K562 (cell line): ENCODE measurements at regions not wholly inside any gene's neighbourhood (a gene's known extent, or its start where the extent isn't known, plus 50 kb on each side); places are given as distances from the start of the nearest gene placed in this dataset.

ENCODE experiments used
- ATAC-seq: fragments of 200-7000 bp; cut with Tn5 transposase; 3 replicates; pipeline ENCODE4 v1.9.1; 2020; ENCODE audit warnings: moderate library complexity
- BruUV-seq: library from RNA; stranded (reverse); fragments of 400-500 nt; replicated peaks from 2 replicates; lab custom pipeline; 2021; lab: Mats Ljungman, UMichigan
- CTCF ChIA-PET: fragments of 300-600 bp; formaldehyde crosslinking; extraction: SDS; loops from one replicate; lab custom pipeline; 2021; ENCODE audit warnings: low intra/inter-chr PET ratio; lab: Yijun Ruan, JAX
- POLR2A ChIA-PET: fragments of 300-600, 350-650 bp; sonication (Branson Sonifier 250); formaldehyde crosslinking; extraction: SDS; loops from one replicate; lab custom pipeline; 2021; ENCODE audit warnings: antibody characterized with exemption, inconsistent platforms; lab: Yijun Ruan, JAX
- DNase-seq, 4 experiments: peaks; one replicate each; pipeline versions ENCODE4 v3.0.0 to v3.0.0-alpha.2; 2011 to 2018; ENCODE audit warnings: low spot score in 3 of 4, mixed read lengths in 3 of 4; ENCODE audit errors: extremely low read depth in 1 of 4
- FAIRE-seq: peaks from 2 replicates; lab custom pipeline; 2011; peaks lifted over from hg19 to GRCh38; lab: Jason Lieb, UNC
- H2AFZ ChIP-seq: 2 replicates; pipeline ENCODE4 v1.6.0; 2011; ENCODE audit warnings: low read depth, low read length, control low read depth, inconsistent platforms
- H3K27ac ChIP-seq: fragments of 200-600 bp; 3 replicates; pipeline ENCODE4 v1.8.0; 2011; ENCODE audit warnings: low read depth, mild to moderate bottlenecking, control low read depth, inconsistent platforms, low read length, moderate library complexity, mixed read lengths; ENCODE audit errors: extremely low read depth
- H3K27me3 ChIP-seq, 2 experiments: fragments of 300-600 bp in 1 of 2; 2 replicates in 1 of 2; 3 replicates in 1 of 2; pipeline versions ENCODE4 v1.6.0 to v1.8.0; 2011; ENCODE audit warnings: inconsistent platforms in 2 of 2, low read length in 2 of 2, mild to moderate bottlenecking in 1 of 2, mixed read lengths in 1 of 2, moderate library complexity in 1 of 2; ENCODE audit not compliant: control insufficient read depth in 2 of 2, insufficient read depth in 2 of 2
- H3K36me3 ChIP-seq: fragments of 300-600 bp; 3 replicates; pipeline ENCODE4 v1.8.0; 2011; ENCODE audit warnings: mild to moderate bottlenecking, low read length, inconsistent platforms; ENCODE audit not compliant: control insufficient read depth, insufficient read depth
- H3K4me1 ChIP-seq, 2 experiments: fragments of 200-600 bp in 1 of 2; replicated peaks in 1 of 2; 2 replicates in 1 of 2; 3 replicates in 1 of 2; pipeline versions ENCODE4 v1.5.1 to v1.8.0; 2011; ENCODE audit warnings: inconsistent platforms in 2 of 2, low read length in 2 of 2, mild to moderate bottlenecking in 1 of 2, mixed read lengths in 1 of 2, moderate library complexity in 1 of 2; ENCODE audit not compliant: control insufficient read depth in 2 of 2, insufficient read depth in 2 of 2
- H3K4me2 ChIP-seq: 2 replicates; pipeline ENCODE4 v1.6.1; 2011; ENCODE audit warnings: low read length, control low read depth, inconsistent platforms, mixed read lengths; ENCODE audit not compliant: insufficient read depth
- H3K4me3 ChIP-seq: fragments of 200-600 bp; sonication (generic), shearing (Covaris generic); 2 replicates; pipeline ENCODE4 v1.5.1; 2016; ENCODE audit warnings: control low read depth, inconsistent platforms
- H3K79me2 ChIP-seq: fragments of 200-600 bp; 3 replicates; pipeline ENCODE4 v1.8.0; 2011; ENCODE audit warnings: low read length, inconsistent platforms; ENCODE audit not compliant: control insufficient read depth, insufficient read depth
- H3K9ac ChIP-seq, 2 experiments: 2 replicates each; pipeline versions ENCODE4 v1.6.0 to v1.6.1; 2011; ENCODE audit warnings: low read depth in 2 of 2, low read length in 2 of 2, control low read depth in 1 of 2, inconsistent platforms in 1 of 2, mild to moderate bottlenecking in 1 of 2, mixed read lengths in 1 of 2; ENCODE audit not compliant: insufficient read depth in 1 of 2
- H3K9me1 ChIP-seq: one replicate; pipeline ENCODE4 v1.6.0; 2011; ENCODE audit warnings: inconsistent platforms, mild to moderate bottlenecking, low read length, moderate library complexity; ENCODE audit not compliant: control insufficient read depth, insufficient read depth
- H3K9me3 ChIP-seq: replicated peaks from 2 replicates; pipeline ENCODE4 v1.5.1; 2011; ENCODE audit warnings: low read depth, low read length, inconsistent platforms; ENCODE audit not compliant: control insufficient read depth, insufficient read depth
- H4K20me1 ChIP-seq: replicated peaks from 2 replicates; pipeline ENCODE4 v1.6.1; 2011; ENCODE audit warnings: low read length, inconsistent platforms, mixed read lengths; ENCODE audit not compliant: control insufficient read depth, insufficient read depth
- C11orf30 ChIP-seq: fragments of 450-650 bp; IDR thresholded peaks from 2 replicates; pipeline ENCODE4 v1.6.1; 2016; ENCODE audit warnings: low read depth, mild to moderate bottlenecking
- HOMEZ ChIP-seq: fragments of 250-450 bp; sonication (Bioruptor Pico); IDR thresholded peaks from 2 replicates; pipeline ENCODE4 v1.4.0; 2020; ENCODE audit warnings: mild to moderate bottlenecking, moderate library complexity
- MAFG ChIP-seq: fragments of 450-650 bp; conservative IDR thresholded peaks from 2 replicates; pipeline ENCODE4 v1.6.1; 2016; ENCODE audit warnings: missing genetic modification characterization, missing compliant biosample characterization
- MAFK ChIP-seq: IDR thresholded peaks from 2 replicates; pipeline ENCODE4 v1.6.1; 2011; ENCODE audit warnings: low read length, improper control_type of control experiment
- PREB ChIP-seq: sonication (generic); formaldehyde crosslinking; IDR thresholded peaks from 2 replicates; pipeline ENCODE4 v1.8.1; 2023; ENCODE audit warnings: mild to moderate bottlenecking, missing genetic modification reagents
- RCOR1 ChIP-seq, 2 experiments: IDR thresholded peaks; 2 replicates each; pipeline ENCODE4 v1.6.1; 2012; ENCODE audit warnings: low read depth in 2 of 2, low read length in 2 of 2, borderline replicate concordance in 1 of 2, improper control_type of control experiment in 1 of 2
- U2AF2 ChIP-seq: fragments of 200-400 bp; formaldehyde crosslinking; optimal IDR thresholded peaks from 2 replicates; pipeline ENCODE3; 2017; ENCODE audit warnings: low read depth, mild to moderate bottlenecking, low read length
- ZNF316 ChIP-seq: fragments of 450-650 bp; IDR thresholded peaks from 2 replicates; pipeline ENCODE4 v1.6.1; 2016
- WGBS: fragments of 100-300 bp; shearing (Covaris generic); methylation state at CpG from one replicate; pipeline ENCODE4 v1.1.6; 2016; ENCODE audit warnings: low coverage, mixed read lengths; ENCODE audit not compliant: insufficient coverage; ENCODE audit errors: missing lambda C conversion rate; 5-methylcytosine and 5-hydroxymethylcytosine counted together
- in situ Hi-C: fragments of 300-500 bp; cut with MboI; formaldehyde crosslinking; loops from 4 replicates; pipeline ENCODE4 v1.15.0; 2018; ENCODE audit warnings: inconsistent platforms, mixed read lengths
- intact Hi-C: fragments of 100-400 bp; cut with micrococcal nuclease; formaldehyde crosslinking; loops from 2 replicates; pipeline ENCODE4 v1.14.2; 2022

- H3K9me1 ChIP-seq, result no peaks in the 10 kb centered on the region
- H3K9me3 ChIP-seq, result no peaks in the 10 kb centered on the region
- H4K20me1 ChIP-seq, result no peaks in the 10 kb centered on the region
- intact Hi-C loops (no loop called here), in situ Hi-C loops (no loop called here)
- no peaks in the 10 kb centered on the region for H3K79me2 ChIP-seq
- FAIRE-seq (no peak), DNase-seq (no peak), ATAC-seq (no peak)
- no peaks in the 10 kb centered on the region; a peak in 1 of 5 replicates for H3K27me3 ChIP-seq
- CTCF ChIA-PET, result no interaction called here
- H3K4me2 ChIP-seq, result no peak overlapping the region
- H3K4me1 ChIP-seq, result no peaks in the 10 kb centered on the region
- POLR2A ChIA-PET, result no interaction called here
- 3% methylated on average over 2 of the region's 2 CpGs for WGBS
- no peaks in the 10 kb centered on the region for H3K36me3 ChIP-seq
- no peak overlapping the region for H3K27ac ChIP-seq
- H3K9ac ChIP-seq, result no peak overlapping the region
- BruUV-seq, result no TSS peak
- H3K4me3 ChIP-seq, result no peak overlapping the region
- H2AFZ ChIP-seq, result no peak overlapping the region
- TF ChIP-seq ZNF316 (peak; percentile 41; the same call in 1 of the 2 replicates), HOMEZ (CRISPR knock-in tag) (no peak), RCOR1 (IDR thresholded peaks at IDR 0.05; ENCODE audit: borderline replicate concordance in 1 of 2, low read depth in 2 of 2, low read length in 2 of 2) (peak in 1 of 2 experiments; percentile 48; a peak in 1 of 4 replicates), MAFK (peak; percentile 20; the same call in 1 of the 2 replicates), PREB (CRISPR knock-in tag) (no peak), C11orf30 (0 out of 2 replicates have a peak, but pooled peaks have one; percentile 18), MAFG (tag) (peak; percentile 38; the same call in 1 of the 2 replicates), U2AF2 (no peak)
These were observed 460.4 kb upstream of the MARCKS start for GRCh38 chr6:113396730-113397129.
